D341Med (cell line): ENCODE measurements at regions not wholly inside any gene's neighbourhood (a gene's known extent, or its start where the extent isn't known, plus 50 kb on each side); places are given as distances from the start of the nearest gene placed in this dataset.
"Not testable (repeated sequence)": the region's sequence is repeated elsewhere in the genome, so short reads cannot be mapped to it uniquely, and the experiment has no call there.

Experiments used
- DNase-seq: peaks from one replicate; pipeline ENCODE4 v3.0.0; 2012; ENCODE audit warnings: low spot score

DNA sequence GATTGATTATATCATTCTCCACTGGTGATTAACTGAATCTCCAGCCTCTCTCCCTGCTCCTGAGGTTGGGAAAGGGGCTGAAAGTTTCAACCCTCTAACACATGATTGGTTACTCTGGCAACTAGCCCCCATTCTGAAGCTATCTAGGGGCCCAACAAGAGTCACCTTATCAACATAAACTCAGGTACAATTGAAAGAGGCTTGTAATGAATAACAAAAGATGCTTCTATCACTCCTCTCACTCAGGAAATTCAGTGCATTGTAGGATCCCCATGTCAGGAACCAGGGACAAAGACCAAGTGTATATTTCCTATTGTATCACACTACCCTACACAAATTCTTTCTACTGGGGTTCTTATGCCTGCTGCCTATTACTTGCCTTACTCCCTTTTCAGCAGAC, 123.9 kb upstream of the SLC13A1 start:
- no peak for DNase-seq

DNA sequence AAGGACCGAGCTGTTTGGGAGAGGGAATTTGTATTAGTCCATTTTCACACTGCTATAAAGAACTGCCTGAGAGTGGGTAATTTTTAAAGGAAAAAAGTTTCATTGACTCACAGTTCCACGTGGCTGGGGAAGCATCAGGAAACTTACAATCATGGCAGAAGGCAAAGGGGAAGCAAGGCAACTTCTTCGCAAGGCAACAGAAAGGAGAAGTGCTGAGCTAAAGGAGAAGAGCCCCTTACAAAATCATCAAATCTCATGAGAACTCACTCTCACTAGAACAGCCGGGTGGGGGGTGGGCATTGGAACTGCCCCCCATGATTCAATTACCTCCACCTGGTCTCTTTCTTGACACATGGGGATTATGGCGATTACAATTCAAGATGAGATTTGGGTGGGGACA, 121.8 kb upstream of the SLC13A1 start:
- DNase-seq = not testable (repeated sequence)

DNA sequence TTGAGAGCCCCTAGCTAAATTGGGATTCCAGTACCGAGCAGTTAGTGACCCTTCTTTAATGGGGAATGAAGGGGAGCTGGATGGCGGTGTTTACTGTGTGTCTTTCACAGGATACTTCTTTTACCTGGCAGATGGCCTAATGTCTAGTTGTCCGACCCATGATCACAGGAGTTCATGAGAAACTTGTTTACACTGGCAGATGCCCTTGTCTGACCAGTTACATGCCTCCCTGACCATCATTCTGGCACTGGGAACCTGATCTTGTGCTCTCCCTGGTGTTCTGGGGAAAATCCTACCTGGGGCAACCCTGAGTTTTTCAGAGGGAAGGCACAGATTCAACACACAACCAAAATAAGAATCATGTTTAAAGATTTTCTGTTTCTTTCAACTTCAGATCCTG, 120.1 kb upstream of the SLC13A1 start:
- no peak for DNase-seq

DNA sequence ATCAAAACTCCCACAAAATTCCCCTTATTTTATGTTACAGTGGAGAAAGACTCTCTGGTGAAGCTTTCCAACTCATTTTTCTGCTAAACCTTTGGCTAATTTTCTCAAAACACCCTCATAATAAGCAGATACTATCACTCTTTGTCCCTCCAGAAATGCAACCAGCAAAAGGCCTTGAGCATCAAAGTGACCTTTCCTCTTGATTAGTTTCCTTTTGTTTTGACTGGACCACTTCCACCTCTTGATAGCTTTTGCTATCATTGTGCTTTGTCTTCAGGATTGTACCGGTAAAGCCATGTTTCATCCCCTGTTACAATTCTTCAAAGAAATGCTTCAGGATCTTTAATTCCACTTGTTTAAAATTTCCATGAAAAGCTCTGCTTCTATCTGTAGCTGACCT, 115.1 kb upstream of the SLC13A1 start:
- no peak for DNase-seq

DNA sequence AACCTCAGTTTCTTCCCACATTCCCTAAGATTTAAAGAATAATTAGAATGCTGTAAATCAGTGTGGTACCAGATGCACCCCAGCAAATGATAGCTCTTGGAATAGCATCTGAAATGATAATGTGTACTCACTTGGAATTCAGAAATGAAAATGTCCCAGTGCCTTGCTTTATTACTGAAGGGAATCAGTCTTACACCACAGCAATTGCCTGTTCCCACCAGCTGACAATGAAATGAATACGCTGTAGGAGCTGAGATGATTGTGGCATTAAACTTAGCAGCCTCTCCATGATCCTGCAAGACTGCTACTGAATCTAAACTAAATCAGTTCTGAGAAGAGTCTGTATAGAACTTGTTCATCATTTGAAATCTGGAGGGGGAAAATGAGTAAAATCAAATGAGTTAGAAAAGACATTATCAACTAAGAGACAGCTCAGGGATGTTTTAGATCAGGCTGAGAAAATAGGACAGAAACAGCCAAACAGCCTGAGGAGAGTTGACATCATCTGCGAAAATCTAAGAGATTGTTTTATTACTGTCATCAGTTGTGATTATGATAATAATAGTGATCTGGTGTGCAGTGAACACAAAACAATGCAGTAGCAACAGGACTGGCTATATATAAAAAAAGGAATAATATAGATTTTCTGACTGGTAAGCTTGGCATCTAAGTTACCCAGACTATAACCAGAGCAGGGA, 108.6 kb upstream of the SLC13A1 start:
- DNase-seq = no peak

DNA sequence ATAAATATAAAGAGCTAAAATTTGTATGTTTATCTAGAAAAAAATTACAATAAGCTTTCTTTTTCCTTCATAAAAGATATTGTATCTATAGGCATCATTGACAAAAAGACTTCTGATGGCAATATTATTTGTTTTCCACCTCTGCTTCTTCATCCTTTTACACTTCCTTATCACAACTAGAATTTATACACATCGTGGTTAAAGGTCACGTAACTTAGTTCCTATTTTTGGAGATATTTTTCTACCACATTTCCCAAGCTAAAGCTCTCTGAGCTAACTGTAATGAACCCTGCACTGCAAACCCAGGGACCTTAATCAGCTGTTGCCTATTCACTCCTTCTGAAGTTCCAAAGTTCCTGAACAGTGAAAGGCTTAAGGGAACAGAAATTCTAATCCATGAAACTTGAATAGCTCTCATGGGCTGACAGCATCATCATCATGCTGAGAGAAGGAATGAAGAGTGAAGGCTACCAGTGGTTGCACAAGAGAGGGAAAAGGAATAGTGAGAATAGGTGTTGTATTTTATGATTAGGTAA, 106.1 kb upstream of the SLC13A1 start:
- DNase-seq = no peak

DNA sequence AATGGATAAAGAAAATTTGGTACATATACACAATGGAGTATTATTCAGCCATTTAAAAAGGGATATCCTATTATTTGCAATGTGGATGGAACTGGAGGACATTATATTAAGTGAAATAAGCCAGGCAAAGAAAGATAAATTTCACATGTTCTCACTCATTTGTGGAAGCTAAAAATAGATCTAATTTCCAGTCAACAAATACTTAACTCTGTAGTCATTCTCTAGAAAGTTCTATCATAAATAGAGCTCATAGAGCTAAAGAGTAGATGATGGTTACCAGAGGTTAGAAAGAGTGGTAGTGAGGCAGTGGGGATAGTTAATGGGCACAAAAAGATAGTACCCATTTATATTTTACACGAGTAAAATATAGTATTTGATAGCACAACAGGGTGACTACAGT, 104.2 kb upstream of the SLC13A1 start:
- DNase-seq = no peak

DNA sequence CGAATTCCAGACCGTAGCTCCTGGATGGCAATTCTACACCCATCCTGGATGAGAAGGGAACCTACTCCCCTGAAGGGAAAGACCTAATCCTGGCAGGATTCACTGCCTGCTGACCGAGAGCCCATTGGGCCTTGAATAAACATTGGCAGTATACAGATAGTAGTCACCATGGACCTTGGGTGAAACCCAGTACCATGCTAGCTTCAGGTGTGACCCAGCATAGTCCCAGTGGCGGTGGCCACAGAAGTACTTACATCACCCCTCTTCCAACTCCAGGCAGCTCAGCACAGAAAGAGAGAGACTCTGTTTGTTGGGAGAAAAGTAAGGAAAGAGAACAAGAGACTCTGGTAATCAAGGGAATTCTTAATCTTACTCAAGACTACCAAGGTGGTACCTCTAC, 97.2 kb upstream of the SLC13A1 start:
- DNase-seq = no peak

DNA sequence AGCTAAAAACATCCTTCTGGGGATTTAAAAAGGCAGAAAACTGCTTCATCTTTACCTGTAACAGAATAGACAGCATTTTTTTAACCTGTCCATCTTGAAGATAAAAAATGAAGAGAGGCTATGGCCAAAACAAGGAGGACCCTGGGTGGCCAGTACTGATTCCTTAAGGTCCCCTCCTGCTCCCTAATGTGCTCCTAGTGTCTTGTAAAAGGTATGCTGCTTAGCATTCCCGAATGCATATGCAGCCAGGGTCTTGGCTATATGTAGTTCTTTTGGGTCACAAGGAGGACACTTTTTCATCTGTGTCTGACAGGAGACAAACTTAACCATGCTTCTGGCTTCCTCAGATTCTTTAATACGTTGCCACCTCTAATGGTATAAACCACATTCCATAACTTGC, 93.9 kb upstream of the SLC13A1 start:
- no peak for DNase-seq

DNA sequence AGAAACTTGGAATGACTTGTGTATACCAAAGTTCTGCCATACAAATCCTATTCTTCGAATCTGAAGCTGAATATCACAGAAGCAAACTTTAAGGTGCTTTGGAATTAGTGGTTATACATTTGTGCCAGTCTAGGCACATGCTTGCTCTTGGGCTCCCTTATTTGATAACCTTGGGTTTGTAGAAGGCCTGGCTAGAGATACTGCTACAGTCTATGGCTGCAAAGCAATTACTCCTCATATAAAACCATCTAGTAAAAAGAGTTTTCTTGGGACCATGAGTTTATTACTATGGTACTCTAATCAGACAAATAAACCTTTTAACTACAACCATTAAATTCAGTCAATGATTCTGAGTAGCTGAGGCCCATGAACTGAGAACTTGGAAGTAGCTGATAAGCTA, 92.5 kb upstream of the SLC13A1 start:
- no peak for DNase-seq

DNA sequence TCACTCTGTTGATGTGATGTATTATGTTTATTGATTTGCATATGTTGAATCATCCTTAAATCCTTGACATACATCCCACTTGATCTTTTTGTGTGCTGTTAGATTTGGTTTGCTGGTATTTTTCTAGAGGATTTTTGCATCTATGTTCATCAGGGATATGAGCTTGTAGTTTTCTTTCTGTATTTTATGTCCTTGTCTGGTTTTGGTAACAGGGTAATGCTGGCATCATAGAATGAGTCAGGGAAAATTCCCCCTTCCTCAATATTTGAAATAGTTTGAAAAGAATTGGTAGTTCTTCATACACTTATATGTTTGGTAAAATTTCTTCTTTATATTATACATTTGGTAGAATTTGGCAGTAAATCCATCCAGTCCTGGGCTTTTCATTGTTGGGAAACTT, 89.4 kb upstream of the SLC13A1 start:
- no peak for DNase-seq

DNA sequence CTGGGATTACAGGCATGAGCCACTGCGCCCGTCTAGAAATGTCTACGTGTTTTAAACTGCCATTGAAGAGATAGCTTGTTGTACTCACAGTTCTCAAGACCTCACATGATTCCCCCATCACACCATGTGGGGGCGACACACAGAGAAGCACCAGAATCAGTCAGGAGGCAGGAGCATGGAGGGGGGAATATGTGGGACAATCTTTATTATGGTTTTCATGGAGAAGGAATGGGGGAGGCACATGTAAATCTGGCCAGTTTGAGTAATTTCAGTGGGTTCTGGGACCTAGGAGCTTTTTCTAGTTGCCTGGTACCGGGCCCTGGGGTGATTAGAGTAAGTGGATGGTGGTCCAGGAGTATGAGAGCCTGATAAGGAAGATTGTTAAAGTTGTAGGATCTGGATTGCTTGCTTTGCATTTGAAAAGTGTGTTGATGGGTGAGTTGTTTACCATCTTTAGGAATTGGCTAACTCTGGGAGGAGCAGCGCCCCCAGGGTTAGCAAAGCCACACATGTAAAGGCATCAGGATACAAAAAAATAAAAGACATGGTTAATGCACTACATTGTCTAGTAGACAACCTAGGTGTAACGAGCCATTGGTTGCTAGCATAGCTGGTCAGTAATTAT, 85.4 kb upstream of the SLC13A1 start:
- DNase-seq = no peak

DNA sequence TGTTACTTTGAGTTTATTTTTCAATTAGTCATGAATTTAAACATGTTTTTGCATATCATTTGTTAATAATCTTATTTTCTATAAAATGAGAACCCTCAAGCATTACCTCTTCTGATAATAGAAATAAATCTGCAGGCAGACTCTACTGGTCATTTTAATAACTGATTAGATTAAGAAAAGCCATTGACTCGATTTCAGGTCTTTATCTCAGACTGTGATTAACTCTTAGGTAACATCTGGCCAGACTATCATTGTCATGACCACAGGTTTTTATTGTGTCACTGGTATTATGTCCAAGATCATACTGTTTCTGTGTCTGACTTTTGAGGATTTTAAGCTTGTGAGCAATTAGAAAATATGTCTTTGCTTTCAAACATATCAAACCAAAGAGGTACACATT, 83.6 kb upstream of the SLC13A1 start:
- DNase-seq = no peak

DNA sequence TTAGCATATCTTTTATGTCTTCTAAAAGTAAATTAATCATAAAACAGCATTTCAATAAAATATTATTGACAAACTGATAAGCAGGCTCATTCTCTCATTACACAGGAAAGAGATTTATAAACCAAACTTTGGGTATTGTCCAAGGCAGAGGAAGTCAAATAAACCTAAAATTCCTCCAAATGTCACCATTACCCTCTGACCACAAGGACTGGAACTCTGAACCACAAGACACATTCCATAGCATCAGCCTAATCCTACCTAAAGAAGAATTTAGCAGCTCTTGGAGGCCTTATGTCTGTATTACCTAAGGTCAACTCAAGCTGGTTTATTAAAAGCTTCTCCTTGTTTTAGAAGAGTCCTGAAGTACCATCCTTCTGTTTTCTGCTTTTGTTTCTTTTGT, 82.4 kb upstream of the SLC13A1 start:
- no peak for DNase-seq

DNA sequence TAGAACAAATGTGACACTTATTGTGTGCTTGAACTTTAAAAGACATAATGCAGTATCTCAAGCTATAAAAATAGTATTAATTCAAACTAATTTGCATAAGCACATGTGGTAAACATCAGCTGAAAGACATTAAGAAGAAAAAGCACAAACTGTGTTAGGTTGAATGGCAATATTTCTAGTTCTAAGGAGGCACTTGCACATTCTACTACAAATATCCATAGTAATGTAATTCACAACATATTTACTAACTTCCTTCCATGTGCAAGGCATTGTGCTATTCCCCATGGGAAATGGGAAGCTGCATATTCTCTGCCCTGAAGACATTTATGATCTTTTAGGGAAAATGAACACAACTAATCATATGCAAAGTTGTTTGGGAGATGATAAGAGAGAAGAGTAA, 80.2 kb upstream of the SLC13A1 start:
- DNase-seq = no peak

DNA sequence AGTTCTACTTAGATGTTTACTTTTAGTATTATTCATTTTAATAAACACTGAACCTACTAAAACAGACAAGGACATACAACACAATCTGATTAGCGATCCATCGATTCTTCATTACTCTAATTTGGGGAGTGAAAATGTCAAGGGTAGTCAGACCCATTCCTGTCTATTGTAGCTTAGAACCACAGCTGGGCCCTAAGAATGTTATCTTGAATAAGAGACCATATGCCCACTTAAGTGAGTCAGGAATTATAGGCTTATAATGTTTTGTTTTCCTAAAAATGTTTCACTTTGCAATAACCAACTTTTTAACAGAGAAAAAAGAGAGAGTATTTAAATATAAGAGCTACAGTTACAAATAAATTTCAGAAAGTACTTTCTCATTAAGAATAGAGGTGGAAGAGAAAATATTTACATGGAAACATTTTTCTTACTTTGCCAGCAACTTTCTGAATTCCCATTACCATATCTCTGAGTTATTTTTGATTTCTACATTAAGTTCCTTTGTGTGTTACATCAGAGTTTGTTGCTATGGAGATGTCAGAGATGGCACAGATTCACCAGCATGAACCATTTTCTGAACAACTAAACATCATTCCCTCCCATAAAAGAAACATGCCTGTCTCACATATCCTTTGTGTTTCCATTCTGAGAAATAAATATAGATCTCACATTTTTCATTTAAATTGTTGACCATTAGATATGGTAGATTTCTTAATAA, 75.4 kb upstream of the SLC13A1 start:
- DNase-seq = no peak

DNA sequence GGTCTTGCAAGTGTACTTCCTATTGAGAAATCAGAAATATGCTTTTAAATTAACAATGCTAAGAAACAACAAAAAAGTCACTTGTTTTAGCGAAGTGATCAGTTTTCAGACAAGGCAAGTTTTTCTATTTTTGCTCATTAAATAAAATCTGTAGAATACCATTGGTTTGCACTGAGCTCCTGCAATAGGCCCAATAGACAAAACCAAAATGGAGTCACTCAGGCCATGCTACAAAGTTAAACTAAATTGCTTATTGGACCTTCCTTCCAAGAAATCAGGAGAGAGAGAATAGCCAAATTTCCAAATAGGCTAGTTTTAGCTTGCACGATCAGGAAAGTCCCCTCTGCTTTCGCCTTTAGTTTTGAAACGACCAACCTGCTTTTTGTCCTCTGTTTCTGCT, 73.4 kb upstream of the SLC13A1 start:
- DNase-seq = no peak

DNA sequence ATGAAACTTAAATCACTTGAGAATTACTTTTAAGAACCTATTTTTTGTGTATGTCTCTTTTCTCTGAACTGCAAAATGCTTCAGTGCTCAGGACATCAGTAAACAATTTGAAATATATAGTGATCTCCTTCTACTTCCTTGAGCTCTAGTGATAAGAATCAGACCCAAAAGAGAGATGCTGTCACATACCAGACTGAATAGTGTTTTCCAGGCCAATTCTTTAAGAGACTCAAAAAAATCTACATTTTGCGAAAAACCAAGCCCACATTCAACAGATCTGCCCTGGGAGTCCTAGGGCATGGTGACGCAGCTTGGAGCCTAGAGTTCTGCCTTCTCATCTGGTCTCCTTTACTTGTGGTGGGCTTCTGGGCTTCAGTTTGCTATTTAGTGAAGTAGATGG, 72.1 kb upstream of the SLC13A1 start:
- no peak for DNase-seq

DNA sequence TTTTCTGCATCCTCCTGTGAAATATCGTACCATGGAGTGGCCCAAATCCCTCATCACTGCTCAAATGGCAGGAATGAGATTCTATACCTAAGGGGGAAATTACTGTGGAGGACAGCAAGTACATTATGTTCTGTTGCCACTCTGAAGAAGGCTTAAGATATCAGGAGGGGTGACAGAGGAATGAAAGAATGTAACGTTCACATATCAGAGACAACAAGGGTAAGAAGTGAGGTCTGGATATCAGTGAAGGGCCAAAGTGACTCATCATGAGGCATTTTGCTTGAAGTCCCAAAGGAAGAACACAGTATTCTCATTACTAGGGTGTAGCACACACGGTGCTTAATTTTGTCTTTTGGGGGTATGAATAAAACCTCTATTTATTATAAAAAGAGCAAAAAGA, 71.5 kb upstream of the SLC13A1 start:
- no peak for DNase-seq

DNA sequence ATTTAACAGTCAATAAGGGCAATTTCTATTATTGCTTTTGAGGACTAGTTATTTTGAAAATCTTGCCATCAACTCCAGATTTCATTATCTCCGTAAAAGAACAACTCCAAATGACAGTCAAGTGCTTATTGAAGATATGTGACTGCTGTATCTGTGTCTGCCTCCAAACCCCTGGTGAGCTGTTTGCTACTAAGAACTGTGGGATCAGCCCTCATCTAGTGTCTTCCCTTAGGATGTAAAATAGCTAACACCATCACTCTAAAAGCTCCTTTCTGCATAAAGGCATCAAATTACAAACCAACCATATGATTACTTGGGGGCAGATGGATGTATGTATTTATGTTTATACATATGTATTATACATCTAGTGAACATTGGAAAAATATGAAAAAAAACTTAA, 70.8 kb upstream of the SLC13A1 start:
- no peak for DNase-seq

DNA sequence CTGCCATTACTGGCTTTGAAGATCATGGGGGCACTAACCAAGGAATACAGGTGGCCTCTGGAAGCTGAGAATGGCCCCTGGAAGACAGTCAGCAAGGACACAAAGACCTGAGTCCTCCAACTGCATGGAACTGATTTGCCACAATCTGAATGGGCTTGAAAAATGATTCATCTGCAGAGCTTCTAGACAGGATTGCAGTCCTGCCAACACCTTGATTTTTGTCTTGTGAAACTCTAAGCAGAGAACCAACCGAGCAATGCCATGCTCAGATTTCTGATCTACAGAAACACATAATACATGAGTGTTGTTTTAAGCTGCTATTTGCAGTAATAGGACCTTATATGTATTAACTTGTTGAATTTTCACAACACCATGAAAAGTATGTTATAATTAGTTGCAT, 66.1 kb upstream of the SLC13A1 start:
- no peak for DNase-seq

DNA sequence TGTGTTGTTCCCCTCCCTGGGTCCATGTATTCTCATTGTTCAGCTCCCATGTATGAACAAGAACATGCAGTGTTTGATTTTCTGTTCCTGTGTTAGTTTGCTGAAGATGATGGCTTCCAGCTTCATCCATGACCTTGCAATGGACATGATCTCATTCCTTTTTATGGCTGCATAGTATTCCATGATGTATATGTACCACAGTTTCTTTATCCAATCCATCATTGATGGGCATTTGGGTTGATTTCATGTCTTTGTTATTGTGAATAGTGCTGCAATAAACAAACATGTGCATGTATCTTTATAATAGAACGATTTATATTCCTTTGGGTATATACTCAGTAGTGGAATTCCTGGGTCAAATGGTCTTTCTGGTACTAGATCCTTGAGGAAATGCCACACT, 65.1 kb upstream of the SLC13A1 start:
- DNase-seq = not testable (repeated sequence)

DNA sequence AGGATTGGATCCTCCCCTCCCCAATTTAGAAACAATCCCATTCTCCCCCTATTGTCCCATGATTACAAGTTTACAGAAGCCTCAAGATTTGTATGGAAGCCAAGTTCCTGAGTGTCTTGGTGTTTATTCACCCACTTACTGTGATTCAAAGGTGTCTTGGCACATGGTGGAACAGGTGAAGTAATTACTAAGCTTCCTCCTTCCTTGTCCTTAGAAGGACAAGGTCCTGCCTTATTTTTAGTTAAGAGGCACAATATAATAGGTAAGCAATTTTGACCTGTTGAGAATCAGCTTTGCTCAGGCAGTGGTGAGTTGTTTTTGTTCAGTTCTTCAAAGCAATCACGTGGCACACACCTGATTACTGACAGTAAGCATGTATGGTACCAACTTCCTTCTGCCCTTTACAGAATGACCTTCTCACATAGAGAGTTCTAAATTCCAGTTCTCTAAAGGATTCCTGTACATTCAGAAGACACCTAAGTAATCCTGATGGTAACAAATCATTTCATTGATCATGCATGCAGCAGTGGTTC, 60.7 kb upstream of the SLC13A1 start:
- no peak for DNase-seq
